Thymus (tissue), 11 donors: ENCODE measurements at regions not wholly inside any gene's neighbourhood (a gene's known extent, or its start where the extent isn't known, plus 50 kb on each side); places are given as distances from the start of the nearest gene placed in this dataset.

Experiments
- DNase-seq, 9 donors: peaks; one replicate each; pipeline ENCODE4 v3.0.0-alpha.2; 2013; ENCODE audit warnings: low spot score in 9 of 9, low read depth in 6 of 9, missing footprints in 1 of 9
- H3K27ac ChIP-seq, 2 donors: one replicate each; pipeline ENCODE4 v1.5.1; 2013; ENCODE audit warnings: control low read depth in 1 of 2, low read depth in 1 of 2, low read length in 1 of 2, mild to moderate bottlenecking in 1 of 2, moderate library complexity in 1 of 2
- H3K27me3 ChIP-seq, 2 donors: one replicate each; pipeline ENCODE4 v1.5.1; 2013; ENCODE audit warnings: low read length in 1 of 2; ENCODE audit not compliant: control insufficient read depth in 2 of 2, insufficient read depth in 1 of 2
- H3K36me3 ChIP-seq, 2 donors: one replicate each; pipeline ENCODE4 v1.5.1; 2013; ENCODE audit warnings: low read length in 1 of 2, mild to moderate bottlenecking in 1 of 2, moderate library complexity in 1 of 2; ENCODE audit not compliant: control insufficient read depth in 2 of 2, insufficient read depth in 2 of 2
- H3K4me1 ChIP-seq, 2 donors: one replicate each; pipeline ENCODE4 v1.5.1; 2013; ENCODE audit warnings: low read length in 2 of 2; ENCODE audit not compliant: control insufficient read depth in 2 of 2, insufficient read depth in 2 of 2
- H3K4me3 ChIP-seq, 2 donors: one replicate each; pipeline ENCODE4 v1.5.1; 2013; ENCODE audit warnings: low read length in 2 of 2, control low read depth in 1 of 2, mild to moderate bottlenecking in 1 of 2
- H3K9me3 ChIP-seq, 2 donors: one replicate each; pipeline ENCODE4 v1.5.1; 2013; ENCODE audit warnings: low read length in 1 of 2, mild to moderate bottlenecking in 1 of 2; ENCODE audit not compliant: control insufficient read depth in 2 of 2, insufficient read depth in 1 of 2
- WGBS: extraction: QIAGEN DNeasy Blood & Tissue Kit; methylation state at CpG from one replicate; pipeline ENCODE4 v1.1.7; 2013; 5-methylcytosine and 5-hydroxymethylcytosine counted together
- donor health status: healthy.

DNA sequence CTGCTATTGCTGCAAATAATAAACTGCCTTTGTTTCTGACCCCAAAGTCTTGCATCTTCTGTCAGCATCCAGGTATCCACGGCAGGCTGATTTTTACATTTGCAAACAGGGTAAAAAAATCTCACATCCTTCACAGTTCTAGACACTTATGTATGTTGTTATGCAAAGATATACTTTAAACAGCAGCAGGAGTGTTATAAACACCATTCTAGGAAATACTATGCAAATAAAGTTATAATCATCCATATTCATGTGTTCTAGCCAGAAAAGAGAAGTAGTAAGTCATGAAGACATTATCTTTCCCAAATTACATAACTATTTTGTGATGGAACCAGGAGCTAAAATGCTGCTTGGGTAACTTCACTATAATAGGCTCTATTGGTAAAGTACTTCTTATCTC lies 534.2 kb downstream of the LTN1 start:
- H3K4me1 ChIP-seq = no peaks in the 10 kb centered on the region
- no peak overlapping the region for H3K27ac ChIP-seq
- DNase-seq = no peak
- 85% methylated on average over 1 of the region's 1 CpG for WGBS
- no peaks in the 10 kb centered on the region for H3K36me3 ChIP-seq
- no peaks in the 10 kb centered on the region for H3K9me3 ChIP-seq
- no peaks in the 10 kb centered on the region for H3K27me3 ChIP-seq
- H3K4me3 ChIP-seq = no peak overlapping the region

DNA sequence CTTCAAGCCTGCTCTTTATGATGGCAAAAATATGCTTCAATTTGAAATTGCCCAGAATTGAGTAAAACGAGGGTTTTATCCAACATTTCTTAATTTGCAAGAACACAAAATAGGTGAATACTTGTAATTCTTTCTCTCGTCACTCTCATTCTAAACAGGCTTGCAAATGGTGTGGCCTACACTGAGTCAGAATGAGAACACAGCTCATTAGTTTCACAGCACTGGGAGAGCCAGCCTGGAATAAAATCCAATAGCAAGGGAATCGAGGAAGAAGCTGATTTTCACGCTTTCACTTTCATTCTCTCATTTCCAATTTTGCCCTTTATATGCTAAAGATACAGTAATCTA lies 537.5 kb downstream of the LTN1 start:
- Histone ChIP-seq H3K4me3 (no peak overlapping the region), H3K9me3 (no peaks in the 10 kb centered on the region), H3K27ac (no peak overlapping the region), H3K36me3 (no peaks in the 10 kb centered on the region), H3K27me3 (no peaks in the 10 kb centered on the region), H3K4me1 (no peaks in the 10 kb centered on the region)
- DNase-seq = no peak
- 81% methylated on average over 4 of the region's 4 CpGs for WGBS

DNA sequence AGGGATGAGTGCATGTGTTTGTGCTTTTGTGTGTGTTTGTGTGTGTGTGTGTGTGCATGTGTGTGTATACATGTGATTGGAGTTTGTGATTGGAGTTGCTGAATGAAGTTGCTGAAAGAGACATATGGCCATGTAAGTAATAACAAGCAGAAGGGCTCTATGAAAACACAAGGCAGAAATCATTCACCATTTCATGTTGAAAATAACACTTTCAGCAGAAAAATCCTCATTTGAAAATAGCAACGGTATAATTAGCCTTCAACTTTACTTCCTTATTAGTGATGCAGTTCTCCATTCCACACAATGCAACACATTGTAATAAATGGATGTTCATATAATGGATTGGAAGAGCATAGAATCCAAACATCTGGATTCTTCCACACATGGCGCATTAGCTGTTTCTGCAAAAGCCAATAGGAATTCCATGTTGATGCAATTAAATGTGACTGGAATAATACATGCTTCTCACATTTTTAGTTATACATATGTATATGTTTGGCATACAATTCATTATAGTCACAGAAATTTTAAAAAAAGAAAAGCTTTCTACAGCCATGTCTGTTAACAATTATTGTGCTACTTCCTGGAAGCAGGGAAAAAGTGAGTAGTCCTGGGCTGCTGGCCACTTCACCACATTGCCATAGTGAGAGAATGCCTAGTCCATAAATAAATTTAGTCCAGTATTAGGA lies 538.0 kb downstream of the LTN1 start:
- H3K36me3 ChIP-seq = no peaks in the 10 kb centered on the region
- H3K4me3 ChIP-seq = no peak overlapping the region
- DNase-seq = no peak
- WGBS = 75% methylated on average over 2 of the region's 2 CpGs
- H3K4me1 ChIP-seq = no peaks in the 10 kb centered on the region
- no peaks in the 10 kb centered on the region for H3K9me3 ChIP-seq
- H3K27me3 ChIP-seq = no peaks in the 10 kb centered on the region
- no peak overlapping the region for H3K27ac ChIP-seq

DNA sequence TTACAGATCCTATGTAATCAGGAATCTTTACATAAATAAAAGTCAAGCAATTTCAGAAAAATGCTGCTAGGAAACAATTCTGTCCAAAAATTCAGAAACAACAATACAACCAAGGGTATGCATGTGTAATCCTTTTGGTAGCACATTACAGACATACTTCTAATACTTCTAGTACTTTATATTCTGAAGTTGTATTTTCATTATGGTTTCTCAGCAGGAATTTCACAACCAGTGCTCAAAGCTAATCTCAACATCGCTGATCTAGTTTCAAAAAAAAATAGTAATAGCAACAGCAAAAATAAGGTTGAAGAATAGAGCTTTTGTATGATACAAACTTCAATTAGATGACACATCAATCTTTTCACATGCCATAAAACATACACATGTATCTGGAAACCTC lies 545.2 kb downstream of the LTN1 start:
- WGBS = 96% methylated on average over 1 of the region's 1 CpG
- no peak overlapping the region for H3K4me3 ChIP-seq
- H3K36me3 ChIP-seq = no peaks in the 10 kb centered on the region
- no peak overlapping the region for H3K27ac ChIP-seq
- H3K4me1 ChIP-seq = no peaks in the 10 kb centered on the region
- no peak for DNase-seq
- H3K9me3 ChIP-seq = no peaks in the 10 kb centered on the region
- no peaks in the 10 kb centered on the region for H3K27me3 ChIP-seq

DNA sequence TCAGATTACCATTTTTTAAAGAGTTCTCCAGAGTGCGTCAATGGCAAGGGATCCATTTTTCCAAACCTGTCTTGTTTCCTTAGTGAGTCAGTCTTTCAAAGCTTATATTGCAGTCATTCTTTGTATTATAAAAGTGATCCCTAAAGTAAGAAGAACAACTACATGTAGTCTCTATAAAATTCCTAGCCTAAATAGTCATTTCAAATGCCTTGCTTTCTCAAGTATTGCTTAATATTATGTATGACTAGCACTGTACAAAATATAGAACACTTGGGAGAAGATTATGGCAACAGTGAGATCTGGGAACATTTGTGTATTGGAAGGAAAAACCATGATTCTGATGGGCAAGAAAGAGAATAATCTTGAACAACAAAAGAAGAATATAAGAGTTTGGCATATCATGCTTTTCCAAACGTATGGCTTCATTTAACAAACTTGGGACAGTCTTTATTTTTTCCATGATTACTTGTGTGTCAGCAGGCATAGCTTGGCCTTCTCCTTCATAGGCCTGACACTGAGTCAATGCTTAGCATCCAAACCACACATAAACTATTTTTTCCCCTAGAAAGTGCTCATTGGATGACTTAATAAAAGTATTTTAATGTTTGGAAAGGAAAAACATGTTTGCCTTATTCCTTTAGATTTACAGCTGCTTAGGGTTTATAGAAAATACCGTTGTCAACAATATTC lies 547.4 kb downstream of the LTN1 start:
- Histone ChIP-seq H3K4me1 (no peaks in the 10 kb centered on the region), H3K36me3 (no peaks in the 10 kb centered on the region), H3K4me3 (no peak overlapping the region), H3K27me3 (no peaks in the 10 kb centered on the region), H3K27ac (no peak overlapping the region), H3K9me3 (no peaks in the 10 kb centered on the region)
- 91% methylated on average over 3 of the region's 3 CpGs for WGBS
- DNase-seq = no peak

DNA sequence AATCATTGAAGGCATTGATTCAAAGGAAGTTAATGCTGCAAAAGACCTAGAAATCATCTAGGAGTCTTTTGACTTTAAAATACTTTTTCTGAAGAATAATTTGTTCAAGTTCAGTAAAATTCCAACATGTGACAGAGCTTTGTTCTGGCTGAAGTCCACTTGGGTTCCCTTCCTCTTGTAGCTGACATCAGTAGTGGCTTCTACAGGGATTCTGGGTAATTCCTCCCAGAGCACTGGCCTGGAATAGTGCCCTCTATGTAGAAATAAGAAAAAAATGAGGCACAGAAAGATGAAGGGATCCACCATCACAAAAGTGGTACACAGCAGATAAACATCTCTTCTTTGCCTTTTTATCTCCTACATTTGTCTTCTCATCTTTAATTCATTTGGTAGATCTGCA lies 548.1 kb downstream of the LTN1 start:
- H3K4me1 ChIP-seq = no peaks in the 10 kb centered on the region
- DNase-seq = no peak
- no peak overlapping the region for H3K4me3 ChIP-seq
- no peaks in the 10 kb centered on the region for H3K9me3 ChIP-seq
- H3K36me3 ChIP-seq = no peaks in the 10 kb centered on the region
- no peaks in the 10 kb centered on the region for H3K27me3 ChIP-seq
- no peak overlapping the region for H3K27ac ChIP-seq

DNA sequence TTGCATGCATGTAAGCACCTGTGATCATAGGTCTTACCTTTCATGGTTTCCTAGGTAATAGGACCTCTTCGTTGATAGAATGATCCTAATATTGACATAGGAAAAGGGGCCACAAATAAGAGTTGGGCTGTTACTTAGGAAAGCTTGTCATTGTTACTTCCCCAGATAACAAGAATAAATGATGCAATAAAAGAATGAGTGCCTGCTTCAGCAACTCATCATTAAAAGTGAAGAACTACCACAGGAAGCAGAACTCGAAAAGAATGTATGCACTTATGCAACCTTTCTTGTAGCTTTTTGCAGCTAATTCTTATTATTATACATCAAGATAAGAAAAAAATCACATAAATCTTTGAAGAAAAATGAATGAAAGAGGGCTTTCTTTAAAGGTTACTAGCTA lies 548.6 kb downstream of the LTN1 start:
- WGBS = 89% methylated on average over 2 of the region's 2 CpGs
- no peaks in the 10 kb centered on the region for H3K27me3 ChIP-seq
- no peaks in the 10 kb centered on the region for H3K4me1 ChIP-seq
- no peaks in the 10 kb centered on the region for H3K9me3 ChIP-seq
- H3K27ac ChIP-seq = no peak overlapping the region
- no peak overlapping the region for H3K4me3 ChIP-seq
- H3K36me3 ChIP-seq = no peaks in the 10 kb centered on the region
- DNase-seq = no peak

DNA sequence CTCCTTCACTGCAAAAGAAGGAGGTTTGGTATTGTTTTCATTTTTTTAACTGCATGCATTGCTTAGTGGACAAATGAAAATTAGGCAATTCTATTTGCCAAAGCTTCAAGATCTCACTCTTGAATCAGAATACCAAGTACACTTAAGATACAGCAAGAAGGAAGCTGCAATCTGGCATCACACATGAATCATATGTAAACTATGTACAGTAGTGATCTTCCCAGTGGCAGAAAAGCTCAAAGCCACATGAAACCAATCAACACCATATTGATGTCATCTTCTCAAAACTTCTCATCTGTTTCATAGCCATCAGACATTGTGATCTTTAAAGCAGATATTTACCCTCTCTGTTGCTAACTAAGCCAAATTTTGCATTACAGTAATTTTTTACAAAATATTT lies 550.1 kb downstream of the LTN1 start:
- H3K4me3 ChIP-seq = no peak overlapping the region
- DNase-seq = no peak
- no peaks in the 10 kb centered on the region for H3K27me3 ChIP-seq
- no peaks in the 10 kb centered on the region for H3K4me1 ChIP-seq
- H3K9me3 ChIP-seq = no peaks in the 10 kb centered on the region
- no peaks in the 10 kb centered on the region for H3K36me3 ChIP-seq
- no peak overlapping the region for H3K27ac ChIP-seq

DNA sequence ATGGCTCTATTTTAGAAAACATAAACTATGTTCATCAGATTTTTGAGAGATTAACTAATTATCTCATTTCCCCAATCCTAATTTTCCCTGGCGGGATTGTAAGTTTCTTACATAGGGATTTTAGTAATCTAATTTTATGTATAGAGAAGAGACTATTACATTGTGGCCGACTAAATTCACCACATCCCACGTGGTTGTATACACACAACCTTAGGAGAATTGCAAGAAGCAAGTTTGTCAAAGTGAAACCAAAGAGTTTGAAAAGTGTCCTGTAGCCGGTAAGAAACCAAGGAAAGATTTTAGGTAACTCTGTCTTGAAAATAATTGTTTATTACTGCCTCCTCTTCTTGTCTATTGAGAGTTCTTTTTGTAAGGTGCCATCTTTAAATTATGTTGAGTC lies 550.6 kb downstream of the LTN1 start:
- Histone ChIP-seq H3K27ac (no peak overlapping the region), H3K27me3 (no peaks in the 10 kb centered on the region), H3K4me3 (no peak overlapping the region), H3K36me3 (no peaks in the 10 kb centered on the region), H3K9me3 (no peaks in the 10 kb centered on the region), H3K4me1 (no peaks in the 10 kb centered on the region)
- DNase-seq = no peak
- WGBS = 93% methylated on average over 4 of the region's 4 CpGs
